Endothelial cell (in vitro differentiated cells): ENCODE measurements at regions not wholly inside any gene's neighbourhood (a gene's known extent, or its start where the extent isn't known, plus 50 kb on each side); places are given as distances from the start of the nearest gene placed in this dataset.

Experiments
- DNase-seq: peaks from one replicate; pipeline ENCODE4 v3.0.0; 2021; ENCODE audit warnings: low spot score
- H3K27ac Mint-ChIP-seq: one replicate; pipeline ENCODE4 v1.8.0; 2021; ENCODE audit warnings: mixed read lengths, inconsistent platforms; ENCODE audit not compliant: unreplicated experiment
- H3K27me3 Mint-ChIP-seq: one replicate; pipeline ENCODE4 v1.8.0; 2021; ENCODE audit warnings: mild to moderate bottlenecking, moderate library complexity, mixed read lengths, inconsistent platforms; ENCODE audit not compliant: unreplicated experiment
- H3K36me3 Mint-ChIP-seq: one replicate; pipeline ENCODE4 v1.8.0; 2021; ENCODE audit warnings: mild to moderate bottlenecking, low read depth, mixed read lengths, inconsistent platforms; ENCODE audit not compliant: unreplicated experiment
- H3K4me1 Mint-ChIP-seq: one replicate; pipeline ENCODE4 v1.8.0; 2021; ENCODE audit warnings: mild to moderate bottlenecking, mixed read lengths, inconsistent platforms; ENCODE audit not compliant: unreplicated experiment
- H3K4me3 Mint-ChIP-seq: one replicate; pipeline ENCODE4 v1.8.0; 2021; ENCODE audit warnings: mild to moderate bottlenecking, mixed read lengths, inconsistent platforms; ENCODE audit not compliant: unreplicated experiment
- H3K9me3 Mint-ChIP-seq: one replicate; pipeline ENCODE4 v1.8.0; 2021; ENCODE audit warnings: mixed read lengths, inconsistent platforms; ENCODE audit not compliant: unreplicated experiment
- TF ChIP-seq, protein P1 (sequence below): fragments of 200-600 bp; sonication (generic); IDR thresholded peaks from one replicate; pipeline ENCODE4 v1.5.0; 2021; ENCODE audit warnings: antibody characterized with exemption; ENCODE audit not compliant: unreplicated experiment

DNA sequence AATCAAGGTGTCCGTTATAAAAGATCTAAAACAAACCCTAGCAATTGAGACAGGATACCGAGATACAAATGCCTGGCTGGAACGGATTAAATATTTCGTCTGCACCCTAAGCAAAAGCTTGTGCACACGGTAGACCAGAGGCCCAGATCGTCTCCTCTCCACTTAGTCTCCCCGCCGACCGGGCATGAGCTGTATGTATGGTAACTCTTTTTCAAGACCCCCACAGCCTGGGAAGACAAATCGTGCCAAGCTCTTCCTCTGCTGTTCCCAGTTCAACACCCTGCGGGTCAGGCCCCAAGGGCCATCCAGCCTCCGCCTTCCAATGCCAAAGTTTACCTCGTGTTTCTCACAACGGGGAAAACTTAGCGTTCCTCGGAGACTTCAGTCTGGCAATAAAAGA, 285.7 kb upstream of the GALNT17 start:
- H3K27ac Mint-ChIP-seq: no peak overlapping the region
- peaks cover 17% of the 10 kb centered on the region for H3K9me3 Mint-ChIP-seq
- no peak overlapping the region for H3K4me3 Mint-ChIP-seq
- TF ChIP-seq, protein P1, sequence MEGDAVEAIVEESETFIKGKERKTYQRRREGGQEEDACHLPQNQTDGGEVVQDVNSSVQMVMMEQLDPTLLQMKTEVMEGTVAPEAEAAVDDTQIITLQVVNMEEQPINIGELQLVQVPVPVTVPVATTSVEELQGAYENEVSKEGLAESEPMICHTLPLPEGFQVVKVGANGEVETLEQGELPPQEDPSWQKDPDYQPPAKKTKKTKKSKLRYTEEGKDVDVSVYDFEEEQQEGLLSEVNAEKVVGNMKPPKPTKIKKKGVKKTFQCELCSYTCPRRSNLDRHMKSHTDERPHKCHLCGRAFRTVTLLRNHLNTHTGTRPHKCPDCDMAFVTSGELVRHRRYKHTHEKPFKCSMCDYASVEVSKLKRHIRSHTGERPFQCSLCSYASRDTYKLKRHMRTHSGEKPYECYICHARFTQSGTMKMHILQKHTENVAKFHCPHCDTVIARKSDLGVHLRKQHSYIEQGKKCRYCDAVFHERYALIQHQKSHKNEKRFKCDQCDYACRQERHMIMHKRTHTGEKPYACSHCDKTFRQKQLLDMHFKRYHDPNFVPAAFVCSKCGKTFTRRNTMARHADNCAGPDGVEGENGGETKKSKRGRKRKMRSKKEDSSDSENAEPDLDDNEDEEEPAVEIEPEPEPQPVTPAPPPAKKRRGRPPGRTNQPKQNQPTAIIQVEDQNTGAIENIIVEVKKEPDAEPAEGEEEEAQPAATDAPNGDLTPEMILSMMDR: no peak
- H3K36me3 Mint-ChIP-seq: peaks cover 10% of the 10 kb centered on the region
- H3K27me3 Mint-ChIP-seq: peaks cover 2% of the 10 kb centered on the region
- H3K4me1 Mint-ChIP-seq: no peaks in the 10 kb centered on the region
- DNase-seq: no peak

DNA sequence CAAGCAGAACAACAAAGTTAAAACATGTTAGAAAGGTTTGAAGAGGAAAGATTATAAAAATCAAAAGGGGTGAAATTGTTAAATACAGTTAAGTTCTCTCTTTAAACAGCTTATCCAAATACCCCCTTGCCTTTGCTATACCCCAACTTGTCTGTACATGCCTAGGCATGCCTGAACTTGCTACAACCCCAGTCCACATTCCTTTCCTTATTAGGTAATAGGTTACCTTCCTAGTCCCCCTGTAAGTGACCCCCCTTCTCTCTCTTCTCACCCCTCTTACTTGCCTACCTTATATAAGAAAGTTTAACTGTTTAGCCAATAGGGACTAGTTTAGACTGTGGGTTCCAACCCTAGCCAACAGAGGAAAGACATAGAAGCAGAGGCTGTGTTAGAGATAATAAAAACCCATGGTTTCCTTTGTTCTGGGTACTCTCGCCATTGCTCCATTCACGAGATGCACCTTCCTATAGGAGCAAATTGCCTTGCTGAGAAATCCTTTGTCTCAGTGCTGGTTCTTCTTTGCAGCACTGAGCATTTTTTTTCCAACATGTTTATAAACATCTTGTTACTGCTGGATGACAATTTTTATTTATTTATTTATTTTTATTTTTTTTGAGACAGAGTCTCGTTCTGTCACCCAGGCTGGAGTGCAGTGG, 282.2 kb upstream of the GALNT17 start:
- peaks cover 6% of the 10 kb centered on the region for H3K27me3 Mint-ChIP-seq
- TF ChIP-seq, protein P1: no peak
- H3K4me3 Mint-ChIP-seq: no peak overlapping the region
- H3K36me3 Mint-ChIP-seq: peaks cover 5% of the 10 kb centered on the region
- peaks cover 17% of the 10 kb centered on the region for H3K9me3 Mint-ChIP-seq
- no peak overlapping the region for H3K27ac Mint-ChIP-seq
- DNase-seq: no peak
- no peaks in the 10 kb centered on the region for H3K4me1 Mint-ChIP-seq

DNA sequence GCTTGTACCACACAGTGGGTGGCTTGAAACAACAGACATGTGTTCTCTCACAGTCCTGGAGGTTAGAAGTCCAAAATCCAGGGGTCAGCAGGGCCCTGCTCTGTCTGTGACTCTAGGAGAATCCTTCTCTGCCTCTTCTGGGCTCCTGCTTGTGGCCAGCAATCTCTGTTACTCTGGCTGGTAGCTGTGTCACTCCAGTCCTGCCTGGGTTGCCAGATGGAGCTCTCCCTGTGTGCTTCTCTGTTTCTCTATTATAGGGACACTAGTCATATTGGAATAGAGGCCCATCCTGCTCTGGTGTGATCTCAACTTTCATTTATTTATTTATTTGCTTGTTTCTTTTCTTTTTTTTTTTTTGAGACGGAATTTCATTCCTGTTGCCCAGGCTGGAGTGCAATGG, 276.6 kb upstream of the GALNT17 start:
- Mint-ChIP-seq H3K27me3 (peaks cover 4% of the 10 kb centered on the region), H3K4me3 (no peak overlapping the region), H3K27ac (no peak overlapping the region), H3K9me3 (peaks cover 7% of the 10 kb centered on the region), H3K4me1 (no peaks in the 10 kb centered on the region), H3K36me3 (no peaks in the 10 kb centered on the region)
- DNase-seq: no peak
- TF ChIP-seq, protein P1: no peak

DNA sequence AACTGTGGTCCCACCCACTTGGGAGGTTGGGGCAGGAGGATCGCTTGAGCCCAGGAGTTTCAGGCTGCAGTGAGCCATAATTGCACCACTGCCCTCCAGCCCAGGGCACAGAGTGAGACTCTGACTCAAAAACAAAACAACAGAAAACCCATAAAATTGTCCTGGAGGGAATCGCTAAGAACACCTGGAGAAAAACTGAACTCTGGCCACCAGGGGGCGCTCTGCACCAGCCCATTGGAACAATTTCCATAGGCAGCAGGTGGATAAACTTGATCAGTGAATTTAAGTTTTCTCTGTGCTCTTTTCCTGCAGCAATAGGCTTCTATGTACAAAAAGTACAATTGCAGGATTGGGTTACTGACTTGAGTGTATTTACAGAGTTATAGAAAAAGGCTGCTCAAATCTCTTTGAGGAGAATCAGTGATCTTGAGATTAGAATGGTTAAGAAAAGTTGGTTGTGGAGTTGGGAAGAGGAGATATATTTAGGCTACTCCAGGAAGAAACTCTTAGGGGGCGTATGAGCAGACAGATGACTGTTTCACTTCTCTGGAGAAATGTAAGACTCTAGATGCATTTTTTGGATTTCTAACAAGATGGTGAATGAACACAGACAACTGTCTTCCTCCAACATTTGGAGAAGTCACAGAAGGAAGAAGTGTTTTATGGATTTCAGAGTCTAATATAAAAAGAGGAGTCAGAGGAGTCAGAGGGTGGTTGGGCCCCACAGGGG, 274.9 kb upstream of the GALNT17 start:
- no peak overlapping the region for H3K27ac Mint-ChIP-seq
- no peak overlapping the region for H3K4me3 Mint-ChIP-seq
- peaks cover 12% of the 10 kb centered on the region for H3K9me3 Mint-ChIP-seq
- peak; percentile 77 for DNase-seq
- peaks cover 4% of the 10 kb centered on the region for H3K27me3 Mint-ChIP-seq
- no peaks in the 10 kb centered on the region for H3K4me1 Mint-ChIP-seq
- TF ChIP-seq, protein P1: peak; percentile 96
- H3K36me3 Mint-ChIP-seq: no peaks in the 10 kb centered on the region
